GM12878 (cell line): ENCODE measurements at regions not wholly inside any gene's neighbourhood (a gene's known extent, or its start where the extent isn't known, plus 50 kb on each side); places are given as distances from the start of the nearest gene placed in this dataset.

Experiments used
- ATAC-seq: fragments of 200-7000 bp; cut with Tn5 transposase; 3 replicates; pipeline ENCODE4 v1.9.1; 2020; ENCODE audit warnings: mild to moderate bottlenecking, moderate library complexity
- BruUV-seq: library from RNA; stranded (reverse); fragments of 400-500 nt; replicated peaks from 2 replicates; lab custom pipeline; 2021; lab: Mats Ljungman, UMichigan
- CTCF ChIA-PET: fragments of 300-600 bp; sonication (Branson Sonifier 250); formaldehyde crosslinking; extraction: SDS; loops from one replicate; lab custom pipeline; 2021; ENCODE audit warnings: inconsistent platforms; lab: Yijun Ruan, JAX
- POLR2A ChIA-PET: fragments of 350-600 bp; formaldehyde crosslinking; extraction: SDS; loops from one replicate; lab custom pipeline; 2021; ENCODE audit warnings: inconsistent platforms; lab: Charles Lee
- RAD21 ChIA-PET: fragments of 300-600 bp; sonication (Branson Sonifier 250); formaldehyde crosslinking; loops from one replicate; lab custom pipeline; 2023; ENCODE audit warnings: antibody characterized with exemption; ENCODE audit not compliant: unreplicated experiment; lab: Charles Lee
- SMC1A ChIA-PET: fragments of 300-600 bp; sonication (Branson Sonifier 250); formaldehyde crosslinking; loops from one replicate; lab custom pipeline; 2023; ENCODE audit not compliant: unreplicated experiment, uncharacterized antibody; lab: Charles Lee
- DNase-seq: peaks from one replicate; pipeline ENCODE4 v3.0.0-alpha.2; 2011; ENCODE audit warnings: low read depth, low spot score
- FAIRE-seq: peaks from 3 replicates; lab custom pipeline; 2011; peaks lifted over from hg19 to GRCh38; lab: Jason Lieb, UNC
- H2AFZ ChIP-seq: 2 replicates; pipeline ENCODE4 v1.6.0; 2011; ENCODE audit warnings: low read depth, low read length, control low read depth; ENCODE audit not compliant: control insufficient read depth
- H3K27ac ChIP-seq: 2 replicates; pipeline ENCODE4 v1.5.1; 2011; ENCODE audit warnings: control low read depth; ENCODE audit not compliant: control insufficient read depth, insufficient read depth
- H3K27me3 ChIP-seq, 2 experiments: replicated peaks in 1 of 2; 2 replicates each; pipeline versions ENCODE4 v1.6.0 to v1.6.1; 2011; ENCODE audit warnings: low read length in 1 of 2; ENCODE audit not compliant: control insufficient read depth in 2 of 2, insufficient read depth in 2 of 2
- H3K36me3 ChIP-seq, 2 experiments: 2 replicates each; pipeline ENCODE4 v1.5.1; 2011; ENCODE audit warnings: low read length in 1 of 2; ENCODE audit not compliant: control insufficient read depth in 2 of 2, insufficient read depth in 2 of 2
- H3K4me1 ChIP-seq: 2 replicates; pipeline ENCODE4 v1.6.1; 2011; ENCODE audit warnings: mild to moderate bottlenecking, low read length, moderate library complexity, mixed read lengths; ENCODE audit not compliant: control insufficient read depth, insufficient read depth
- H3K4me2 ChIP-seq: 2 replicates; pipeline ENCODE4 v1.6.0; 2011; ENCODE audit warnings: control low read depth; ENCODE audit not compliant: control insufficient read depth, insufficient read depth
- H3K4me3 ChIP-seq: fragments of 200-600 bp; sonication (generic); 2 replicates; pipeline ENCODE4 v1.5.1; 2016
- H3K79me2 ChIP-seq: 2 replicates; pipeline ENCODE4 v1.6.0; 2011; ENCODE audit warnings: low read length; ENCODE audit not compliant: control insufficient read depth, insufficient read depth
- H3K9ac ChIP-seq: 2 replicates; pipeline ENCODE4 v1.8.0; 2011; ENCODE audit warnings: low read length, control low read depth, mixed read lengths; ENCODE audit not compliant: control insufficient read depth, insufficient read depth
- H3K9me3 ChIP-seq: replicated peaks from 3 replicates; pipeline ENCODE4 v1.5.1; 2011; ENCODE audit warnings: mild to moderate bottlenecking, low read length; ENCODE audit not compliant: control insufficient read depth, insufficient read depth
- H4K20me1 ChIP-seq: 2 replicates; pipeline ENCODE4 v1.6.0; 2011; ENCODE audit not compliant: control insufficient read depth, insufficient read depth
- BACH1 ChIP-seq: fragments of 450-650 bp; IDR thresholded peaks from 2 replicates; pipeline ENCODE4 v1.6.1; 2017; ENCODE audit warnings: mild to moderate bottlenecking, borderline replicate concordance
- IRF5 ChIP-seq: fragments of 450-650 bp; IDR thresholded peaks from 2 replicates; pipeline ENCODE4 v1.6.1; 2017; ENCODE audit warnings: borderline replicate concordance
- MYB ChIP-seq: fragments of 150-350 bp; IDR thresholded peaks from 2 replicates; pipeline ENCODE4 v1.6.1; 2014; ENCODE audit warnings: mild to moderate bottlenecking, low read depth, low read length, borderline replicate concordance
- POLR2A ChIP-seq: IDR thresholded peaks from 2 replicates; pipeline ENCODE4 v1.6.1; 2011; ENCODE audit warnings: low read depth, mild to moderate bottlenecking, low read length
- RAD21 ChIP-seq: IDR thresholded peaks from 2 replicates; pipeline ENCODE4 v1.6.1; 2011; ENCODE audit warnings: mild to moderate bottlenecking, low read depth, low read length, moderate library complexity; ENCODE audit not compliant: insufficient read depth
- WGBS: methylation state at CpG from one replicate; pipeline ENCODE4 v1.1.6; 2016; ENCODE audit warnings: low lambda C conversion rate; ENCODE audit not compliant: insufficient replicate concordance, insufficient coverage; ENCODE audit errors: missing lambda C conversion rate; 5-methylcytosine and 5-hydroxymethylcytosine counted together
- in situ Hi-C: fragments of 300-500 bp; cut with MboI; formaldehyde crosslinking; loops from 9 replicates; pipeline ENCODE4 v1.14.3; 2018; ENCODE audit warnings: mixed read lengths
- intact Hi-C: fragments of 100-400 bp; cut with micrococcal nuclease; formaldehyde crosslinking; loops from one replicate; pipeline ENCODE4 v1.14.2; 2022; ENCODE audit not compliant: unreplicated experiment

GRCh38 chr15:62287066-62287857 lies 122.2 kb upstream of the C2CD4B start:
- no TSS peak for BruUV-seq
- no peaks in the 10 kb centered on the region for H3K36me3 ChIP-seq
- no peaks in the 10 kb centered on the region for H3K27me3 ChIP-seq
- H2AFZ ChIP-seq = no peak overlapping the region
- no peak overlapping the region for H3K4me3 ChIP-seq
- no peak overlapping the region for H3K9ac ChIP-seq
- WGBS = 13% methylated on average over 4 of the region's 4 CpGs
- RAD21 ChIA-PET = no interaction called here
- H3K27ac ChIP-seq = no peak overlapping the region
- H3K4me2 ChIP-seq = no peak overlapping the region
- FAIRE-seq = no peak
- H3K9me3 ChIP-seq = no peaks in the 10 kb centered on the region
- POLR2A ChIA-PET = no interaction called here
- no peaks in the 10 kb centered on the region for H3K4me1 ChIP-seq
- SMC1A ChIA-PET = interaction anchor here (0.7 kb wide), 1 partner anchor 11 kb away, joined by 3 read pairs; no protein-coding TSS in a partner anchor
- DNase-seq = no peak
- H4K20me1 ChIP-seq = no peaks in the 10 kb centered on the region
- no peaks in the 10 kb centered on the region for H3K79me2 ChIP-seq
- CTCF ChIA-PET = interaction anchor here (0.7 to 1.9 kb wide), 3 partner anchors 10 to 54 kb away, joined by 3 to 6 read pairs (median 4); no protein-coding TSS in a partner anchor
- no peak for ATAC-seq
- in situ Hi-C loops = no loop called here
- no peak for TF ChIP-seq POLR2A
- no peak for TF ChIP-seq MYB
- TF ChIP-seq BACH1 = no peak
- no peak for TF ChIP-seq RAD21
- no peak for TF ChIP-seq IRF5
- intact Hi-C loops = no loop called here
